ENCODE measurements at regions not wholly inside any gene's neighbourhood (a gene's known extent, or its start where the extent isn't known, plus 50 kb on each side); places are given as distances from the start of the nearest gene placed in this dataset.

DNA sequence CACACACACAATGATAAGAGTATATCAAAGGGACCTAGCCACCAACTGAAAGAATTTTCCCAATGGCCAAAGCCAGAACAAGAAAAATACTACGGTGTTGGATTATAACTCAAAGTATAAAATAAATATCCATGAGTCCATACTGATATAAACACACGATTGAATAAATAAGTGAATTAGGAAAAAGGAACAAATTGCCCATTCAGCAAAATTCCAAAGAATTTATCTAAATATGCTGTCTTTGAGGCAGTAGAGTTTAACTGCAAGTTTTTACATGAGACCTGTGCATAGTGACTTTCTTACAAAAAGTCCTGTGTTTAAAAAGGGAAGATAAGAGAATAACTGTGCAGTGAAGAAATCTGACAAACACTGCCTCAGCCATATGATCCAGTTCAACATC, 278.8 kb upstream of the PPARGC1A start:
- H3K4me3 ChIP-seq, result no peak overlapping the region
- ATAC-seq (no peak), DNase-seq (no peak)
- no peaks in the 10 kb centered on the region for H3K27me3 ChIP-seq
- H3K36me3 ChIP-seq, result no peaks in the 10 kb centered on the region
- intact Hi-C loops (cut with DNase I), result no loop called here
- TF ChIP-seq, protein P1, sequence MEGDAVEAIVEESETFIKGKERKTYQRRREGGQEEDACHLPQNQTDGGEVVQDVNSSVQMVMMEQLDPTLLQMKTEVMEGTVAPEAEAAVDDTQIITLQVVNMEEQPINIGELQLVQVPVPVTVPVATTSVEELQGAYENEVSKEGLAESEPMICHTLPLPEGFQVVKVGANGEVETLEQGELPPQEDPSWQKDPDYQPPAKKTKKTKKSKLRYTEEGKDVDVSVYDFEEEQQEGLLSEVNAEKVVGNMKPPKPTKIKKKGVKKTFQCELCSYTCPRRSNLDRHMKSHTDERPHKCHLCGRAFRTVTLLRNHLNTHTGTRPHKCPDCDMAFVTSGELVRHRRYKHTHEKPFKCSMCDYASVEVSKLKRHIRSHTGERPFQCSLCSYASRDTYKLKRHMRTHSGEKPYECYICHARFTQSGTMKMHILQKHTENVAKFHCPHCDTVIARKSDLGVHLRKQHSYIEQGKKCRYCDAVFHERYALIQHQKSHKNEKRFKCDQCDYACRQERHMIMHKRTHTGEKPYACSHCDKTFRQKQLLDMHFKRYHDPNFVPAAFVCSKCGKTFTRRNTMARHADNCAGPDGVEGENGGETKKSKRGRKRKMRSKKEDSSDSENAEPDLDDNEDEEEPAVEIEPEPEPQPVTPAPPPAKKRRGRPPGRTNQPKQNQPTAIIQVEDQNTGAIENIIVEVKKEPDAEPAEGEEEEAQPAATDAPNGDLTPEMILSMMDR (IDR thresholded peaks at IDR 0.05), result no peak
- no peaks in the 10 kb centered on the region for H3K4me1 ChIP-seq
- H3K27ac ChIP-seq, result no peak overlapping the region
- H3K9me3 ChIP-seq, result no peaks in the 10 kb centered on the region

DNA sequence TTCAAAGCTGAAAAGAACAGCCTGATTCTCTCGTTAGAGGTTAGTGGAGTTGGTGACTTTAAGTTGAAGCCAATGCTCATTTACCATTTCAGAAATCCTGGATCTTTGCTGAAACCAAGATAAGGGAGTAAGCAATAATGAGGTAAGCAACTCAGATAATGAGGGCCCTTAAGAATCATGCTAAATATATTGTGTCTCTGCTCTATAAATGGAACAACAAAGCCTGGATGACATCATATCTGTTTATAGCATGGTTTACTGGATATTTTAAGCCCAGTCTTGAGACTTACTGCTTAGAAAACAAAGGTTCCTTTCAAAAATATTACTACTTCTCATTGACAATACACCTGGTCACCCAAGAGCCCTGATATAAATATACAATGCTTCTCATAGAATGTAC, 276.7 kb upstream of the PPARGC1A start:
- no peak for ATAC-seq
- Histone ChIP-seq H3K9me3 (no peaks in the 10 kb centered on the region), H3K4me1 (no peaks in the 10 kb centered on the region), H3K4me3 (no peak overlapping the region), H3K27ac (no peak overlapping the region), H3K27me3 (no peaks in the 10 kb centered on the region), H3K36me3 (no peaks in the 10 kb centered on the region)
- TF ChIP-seq, protein P1 (IDR thresholded peaks at IDR 0.05), result no peak
- intact Hi-C loops (cut with DNase I), result no loop called here
- no peak for DNase-seq

DNA sequence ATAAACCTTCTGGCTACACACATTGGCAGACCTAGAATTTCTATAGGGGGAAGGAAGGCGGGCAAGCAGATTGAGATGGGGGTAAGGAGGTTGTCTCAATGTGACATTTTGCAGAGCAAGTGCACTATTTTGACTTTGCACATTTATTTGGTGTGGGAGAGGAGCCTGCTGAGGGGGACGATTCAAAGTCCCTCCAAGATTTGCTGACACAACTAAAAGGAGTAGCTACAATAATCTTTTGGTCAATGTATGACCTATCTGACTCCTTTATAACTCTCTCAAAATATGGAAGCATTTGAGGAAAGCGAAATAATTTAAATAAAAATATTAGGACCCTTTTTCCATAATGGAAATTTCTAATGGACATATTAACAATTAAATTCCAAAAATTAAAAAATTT, 274.9 kb upstream of the PPARGC1A start:
- Histone ChIP-seq H3K27ac (no peak overlapping the region), H3K4me1 (no peaks in the 10 kb centered on the region), H3K36me3 (no peaks in the 10 kb centered on the region), H3K9me3 (no peaks in the 10 kb centered on the region), H3K4me3 (no peak overlapping the region), H3K27me3 (no peaks in the 10 kb centered on the region)
- intact Hi-C loops (cut with DNase I), result no loop called here
- no peak for DNase-seq
- TF ChIP-seq, protein P1 (IDR thresholded peaks at IDR 0.05), result no peak
- ATAC-seq, result no peak

DNA sequence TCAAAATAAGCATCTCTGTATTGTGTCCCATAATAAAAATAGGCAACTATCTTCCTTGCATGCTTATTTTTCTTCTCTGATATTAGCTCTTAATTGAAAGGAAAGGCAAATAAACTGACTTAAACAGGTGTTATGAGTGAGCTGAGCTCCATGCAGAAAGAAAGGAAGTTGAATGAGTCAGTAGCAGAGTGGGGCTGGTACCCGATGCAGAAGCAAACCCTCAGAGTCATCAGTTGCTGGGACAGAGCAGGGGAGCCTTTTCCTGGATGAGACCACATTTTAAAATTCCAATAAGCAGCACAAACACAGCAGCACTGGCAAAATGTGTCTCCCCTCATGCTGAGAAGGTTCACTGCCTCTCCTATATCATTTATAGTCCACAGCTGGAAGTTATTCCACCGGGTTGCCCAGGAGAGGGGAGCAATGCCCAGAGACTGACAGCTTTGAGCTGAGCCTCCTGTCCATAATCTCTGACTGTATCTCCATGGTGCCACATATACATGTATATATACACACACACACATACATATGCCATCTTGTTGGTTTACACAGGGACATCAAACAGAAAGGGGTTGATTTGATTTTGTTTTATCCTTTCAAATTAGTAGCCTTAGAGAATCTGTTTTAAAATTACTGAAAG, 274.3 kb upstream of the PPARGC1A start:
- intact Hi-C loops (cut with DNase I), result no loop called here
- Histone ChIP-seq H3K4me1 (no peaks in the 10 kb centered on the region), H3K27ac (no peak overlapping the region), H3K9me3 (no peaks in the 10 kb centered on the region), H3K27me3 (no peaks in the 10 kb centered on the region), H3K36me3 (no peaks in the 10 kb centered on the region), H3K4me3 (no peak overlapping the region)
- no peak for ATAC-seq
- DNase-seq, result no peak
- TF ChIP-seq, protein P1 (IDR thresholded peaks at IDR 0.05), result no peak

DNA sequence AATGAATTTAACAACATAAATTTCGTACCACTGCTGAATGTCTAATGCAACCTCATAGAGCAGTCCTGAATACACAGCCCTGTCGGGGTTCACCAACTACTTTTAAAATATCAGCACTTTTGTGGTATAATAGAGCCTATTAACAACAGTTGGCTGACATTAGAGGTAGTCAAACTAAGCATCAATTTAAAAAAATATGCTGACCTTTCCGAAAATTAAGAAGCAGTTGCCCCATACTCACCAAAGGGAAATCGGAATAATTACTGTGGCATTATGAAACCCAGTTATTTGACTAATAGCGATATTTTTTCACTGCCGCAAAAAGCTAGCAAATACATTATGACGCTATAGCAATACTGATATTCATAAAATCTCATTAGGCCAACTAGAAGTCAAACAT, 273.5 kb upstream of the PPARGC1A start:
- TF ChIP-seq, protein P1 (IDR thresholded peaks at IDR 0.05), result no peak
- intact Hi-C loops (cut with DNase I), result no loop called here
- Histone ChIP-seq H3K27ac (no peak overlapping the region), H3K27me3 (no peaks in the 10 kb centered on the region), H3K9me3 (no peaks in the 10 kb centered on the region), H3K36me3 (no peaks in the 10 kb centered on the region), H3K4me1 (no peaks in the 10 kb centered on the region), H3K4me3 (no peak overlapping the region)
- ATAC-seq (no peak), DNase-seq (no peak)
